GM12878 (cell line): ENCODE measurements at regions not wholly inside any gene's neighbourhood (a gene's known extent, or its start where the extent isn't known, plus 50 kb on each side); places are given as distances from the start of the nearest gene placed in this dataset.

Experiments
- ATAC-seq: fragments of 200-7000 bp; cut with Tn5 transposase; 3 replicates; pipeline ENCODE4 v1.9.1; 2020; ENCODE audit warnings: mild to moderate bottlenecking, moderate library complexity
- BruUV-seq: library from RNA; stranded (reverse); fragments of 400-500 nt; replicated peaks from 2 replicates; lab custom pipeline; 2021; lab: Mats Ljungman, UMichigan
- CTCF ChIA-PET: fragments of 300-600 bp; sonication (Branson Sonifier 250); formaldehyde crosslinking; extraction: SDS; loops from one replicate; lab custom pipeline; 2021; ENCODE audit warnings: inconsistent platforms; lab: Yijun Ruan, JAX
- POLR2A ChIA-PET: fragments of 350-600 bp; formaldehyde crosslinking; extraction: SDS; loops from one replicate; lab custom pipeline; 2021; ENCODE audit warnings: inconsistent platforms; lab: Charles Lee
- RAD21 ChIA-PET: fragments of 300-600 bp; sonication (Branson Sonifier 250); formaldehyde crosslinking; loops from one replicate; lab custom pipeline; 2023; ENCODE audit warnings: antibody characterized with exemption; ENCODE audit not compliant: unreplicated experiment; lab: Charles Lee
- SMC1A ChIA-PET: fragments of 300-600 bp; sonication (Branson Sonifier 250); formaldehyde crosslinking; loops from one replicate; lab custom pipeline; 2023; ENCODE audit not compliant: unreplicated experiment, uncharacterized antibody; lab: Charles Lee
- DNase-seq: peaks from one replicate; pipeline ENCODE4 v3.0.0-alpha.2; 2011; ENCODE audit warnings: low read depth, low spot score
- FAIRE-seq: peaks from 3 replicates; lab custom pipeline; 2011; peaks lifted over from hg19 to GRCh38; lab: Jason Lieb, UNC
- H2AFZ ChIP-seq: 2 replicates; pipeline ENCODE4 v1.6.0; 2011; ENCODE audit warnings: low read depth, low read length, control low read depth; ENCODE audit not compliant: control insufficient read depth
- H3K27ac ChIP-seq: 2 replicates; pipeline ENCODE4 v1.5.1; 2011; ENCODE audit warnings: control low read depth; ENCODE audit not compliant: control insufficient read depth, insufficient read depth
- H3K27me3 ChIP-seq, 2 experiments: replicated peaks in 1 of 2; 2 replicates each; pipeline versions ENCODE4 v1.6.0 to v1.6.1; 2011; ENCODE audit warnings: low read length in 1 of 2; ENCODE audit not compliant: control insufficient read depth in 2 of 2, insufficient read depth in 2 of 2
- H3K36me3 ChIP-seq, 2 experiments: 2 replicates each; pipeline ENCODE4 v1.5.1; 2011; ENCODE audit warnings: low read length in 1 of 2; ENCODE audit not compliant: control insufficient read depth in 2 of 2, insufficient read depth in 2 of 2
- H3K4me1 ChIP-seq: 2 replicates; pipeline ENCODE4 v1.6.1; 2011; ENCODE audit warnings: mild to moderate bottlenecking, low read length, moderate library complexity, mixed read lengths; ENCODE audit not compliant: control insufficient read depth, insufficient read depth
- H3K4me2 ChIP-seq: 2 replicates; pipeline ENCODE4 v1.6.0; 2011; ENCODE audit warnings: control low read depth; ENCODE audit not compliant: control insufficient read depth, insufficient read depth
- H3K4me3 ChIP-seq: fragments of 200-600 bp; sonication (generic); 2 replicates; pipeline ENCODE4 v1.5.1; 2016
- H3K79me2 ChIP-seq: 2 replicates; pipeline ENCODE4 v1.6.0; 2011; ENCODE audit warnings: low read length; ENCODE audit not compliant: control insufficient read depth, insufficient read depth
- H3K9ac ChIP-seq: 2 replicates; pipeline ENCODE4 v1.8.0; 2011; ENCODE audit warnings: low read length, control low read depth, mixed read lengths; ENCODE audit not compliant: control insufficient read depth, insufficient read depth
- H3K9me3 ChIP-seq: replicated peaks from 3 replicates; pipeline ENCODE4 v1.5.1; 2011; ENCODE audit warnings: mild to moderate bottlenecking, low read length; ENCODE audit not compliant: control insufficient read depth, insufficient read depth
- H4K20me1 ChIP-seq: 2 replicates; pipeline ENCODE4 v1.6.0; 2011; ENCODE audit not compliant: control insufficient read depth, insufficient read depth
- CREB1 ChIP-seq: IDR thresholded peaks from 2 replicates; pipeline ENCODE4 v1.6.1; 2012; ENCODE audit warnings: low read depth, mild to moderate bottlenecking, inconsistent platforms
- HCFC1 ChIP-seq: fragments of 150-350 bp; IDR thresholded peaks from 2 replicates; pipeline ENCODE4 v1.6.1; 2014; ENCODE audit warnings: low read length
- IRF4 ChIP-seq: IDR thresholded peaks from 2 replicates; pipeline ENCODE4 v1.6.1; 2011; ENCODE audit warnings: low read depth, low read length
- KLF5 ChIP-seq: fragments of 450-650 bp; IDR thresholded peaks from 2 replicates; pipeline ENCODE4 v1.6.1; 2014; ENCODE audit warnings: mild to moderate bottlenecking; ENCODE audit not compliant: partially characterized antibody
- PBX3 ChIP-seq: IDR thresholded peaks from 2 replicates; pipeline ENCODE4 v1.6.1; 2011; ENCODE audit warnings: mild to moderate bottlenecking, low read depth, low read length, moderate library complexity; ENCODE audit not compliant: insufficient replicate concordance
- PRDM15 ChIP-seq: fragments of 450-650 bp; formaldehyde crosslinking; IDR thresholded peaks from 2 replicates; pipeline ENCODE4 v1.4.0; 2020; ENCODE audit warnings: mild to moderate bottlenecking, moderate library complexity
- SIN3A ChIP-seq: IDR thresholded peaks from 2 replicates; pipeline ENCODE4 v1.6.1; 2012; ENCODE audit warnings: low read depth, low read length, improper control_type of control experiment
- WGBS: methylation state at CpG from one replicate; pipeline ENCODE4 v1.1.6; 2016; ENCODE audit warnings: low lambda C conversion rate; ENCODE audit not compliant: insufficient replicate concordance, insufficient coverage; ENCODE audit errors: missing lambda C conversion rate; 5-methylcytosine and 5-hydroxymethylcytosine counted together
- in situ Hi-C: fragments of 300-500 bp; cut with MboI; formaldehyde crosslinking; loops from 9 replicates; pipeline ENCODE4 v1.14.3; 2018; ENCODE audit warnings: mixed read lengths
- intact Hi-C: fragments of 100-400 bp; cut with micrococcal nuclease; formaldehyde crosslinking; loops from one replicate; pipeline ENCODE4 v1.14.2; 2022; ENCODE audit not compliant: unreplicated experiment

- TF ChIP-seq PBX3: no peak
- TF ChIP-seq PRDM15 (CRISPR knock-in tag): no peak
Observed at GRCh38 chr10:118171861-118172260, 125.1 kb upstream of the RAB11FIP2 start (continued).

GRCh38 chr10:118167056-118167700 lies 120.4 kb upstream of the RAB11FIP2 start:
- H3K27ac ChIP-seq: no peak overlapping the region
- H3K27me3 ChIP-seq: no peaks in the 10 kb centered on the region; a peak in 1 of 4 replicates
- ChIA-PET POLR2A (no interaction called here), RAD21 (no interaction called here), SMC1A (interaction anchor here (1.2 kb wide), 1 partner anchor 9 kb away, joined by 4 read pairs; no protein-coding TSS in a partner anchor), CTCF (interaction anchor here (0.7 kb wide), 1 partner anchor 21 kb away, joined by 3 read pairs; no protein-coding TSS in a partner anchor)
- no peak overlapping the region for H3K4me2 ChIP-seq
- WGBS: 10% methylated on average over 4 of the region's 4 CpGs
- FAIRE-seq: no peak
- in situ Hi-C loops (no loop called here), intact Hi-C loops (no loop called here)
- H3K36me3 ChIP-seq: no peaks in the 10 kb centered on the region
- TF ChIP-seq SIN3A: no peak
- no peak for TF ChIP-seq KLF5
- TF ChIP-seq HCFC1: no peak
- TF ChIP-seq CREB1: no peak
- no peak for TF ChIP-seq IRF4
- H3K9ac ChIP-seq: no peak overlapping the region
- BruUV-seq: no TSS peak
- no peak for ATAC-seq
- H3K4me1 ChIP-seq: no peaks in the 10 kb centered on the region
- no peak overlapping the region for H2AFZ ChIP-seq
- no peak for DNase-seq
- no peaks in the 10 kb centered on the region for H4K20me1 ChIP-seq
- no peaks in the 10 kb centered on the region for H3K79me2 ChIP-seq
- H3K9me3 ChIP-seq: no peaks in the 10 kb centered on the region
- no peak overlapping the region for H3K4me3 ChIP-seq
